NCI-H187 (cell line): ENCODE measurements at regions not wholly inside any gene's neighbourhood (a gene's known extent, or its start where the extent isn't known, plus 50 kb on each side); places are given as distances from the start of the nearest gene placed in this dataset.
"Not testable (repeated sequence)": the region's sequence is repeated elsewhere in the genome, so short reads cannot be mapped to it uniquely, and the experiment has no call there.

ENCODE experiments used
- DNase-seq, 2 experiments: peaks; one replicate each; lab custom pipeline; 2025; lab: John Stamatoyannopoulos, UW

- DNase-seq, result no peak
Observed at GRCh38 chr1:38670544-38671122, 188.9 kb downstream of the RRAGC start.

DNA sequence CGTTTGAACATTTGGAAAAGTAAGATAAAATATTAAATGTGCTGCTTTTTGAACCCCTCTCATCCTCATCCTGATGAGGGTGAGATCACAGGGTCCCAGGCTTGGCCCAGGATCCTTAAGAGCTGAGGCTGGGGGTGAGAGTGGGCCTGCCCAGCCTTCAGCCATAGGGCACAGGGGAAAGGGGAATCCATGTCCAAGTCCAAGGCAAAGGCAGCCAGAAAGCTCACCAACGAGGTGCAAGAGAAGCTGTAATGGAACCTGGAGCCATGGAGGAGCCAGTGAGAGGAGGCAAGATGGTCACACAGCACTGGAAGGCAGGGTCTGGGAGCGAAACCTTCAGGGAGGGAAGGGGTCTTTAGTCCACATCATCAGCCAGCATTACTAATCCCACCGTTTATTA lies 191.9 kb downstream of the RRAGC start:
- no peak for DNase-seq

DNA sequence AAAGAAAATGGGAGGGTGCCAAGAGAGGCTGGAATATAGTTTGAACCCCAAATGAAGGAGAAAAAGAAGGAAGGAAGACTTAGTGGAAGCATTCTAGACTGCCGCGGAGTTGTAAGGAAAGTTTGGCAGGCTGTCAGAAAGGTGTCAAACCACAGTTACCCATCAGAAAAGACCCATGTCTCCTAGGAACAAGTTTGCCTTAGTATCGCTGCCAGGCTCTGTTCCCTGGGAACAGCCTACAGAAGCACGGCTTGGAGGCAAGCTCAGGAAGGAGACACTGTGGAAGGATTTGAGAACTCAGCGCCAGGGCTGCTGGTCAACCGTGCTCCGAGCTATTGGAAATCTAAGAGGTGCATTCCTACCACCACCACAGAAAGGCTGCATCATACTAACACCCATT lies 197.4 kb downstream of the RRAGC start:
- no peak for DNase-seq

- DNase-seq, result no peak
Observed at GRCh38 chr1:38658883-38659282, 200.7 kb downstream of the RRAGC start.

GRCh38 chr1:38657873-38658272 lies 201.7 kb downstream of the RRAGC start:
- DNase-seq, result no peak

GRCh38 chr1:38657207-38657840 lies 202.2 kb downstream of the RRAGC start:
- DNase-seq, result no peak

GRCh38 chr1:38656726-38657125 lies 202.8 kb downstream of the RRAGC start:
- no peak for DNase-seq

DNA sequence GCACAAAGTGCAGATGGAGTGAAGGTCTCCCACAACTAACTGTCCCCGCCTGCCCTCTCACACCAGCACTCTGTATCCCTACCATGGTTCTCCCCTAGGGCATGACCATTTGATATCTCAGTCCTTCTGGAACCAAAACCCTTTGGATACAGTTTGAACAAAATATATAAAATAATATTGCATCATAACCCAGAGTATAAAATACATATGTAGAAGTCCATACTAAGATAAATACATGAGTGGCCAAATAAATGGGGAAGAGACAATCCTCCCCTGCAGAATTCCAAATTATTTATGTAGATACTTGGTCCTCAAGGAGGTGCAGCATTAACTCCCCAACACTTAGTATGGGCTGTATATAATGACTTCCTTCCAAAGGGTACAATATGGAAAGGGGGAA lies 207.4 kb downstream of the RRAGC start:
- no peak for DNase-seq

DNA sequence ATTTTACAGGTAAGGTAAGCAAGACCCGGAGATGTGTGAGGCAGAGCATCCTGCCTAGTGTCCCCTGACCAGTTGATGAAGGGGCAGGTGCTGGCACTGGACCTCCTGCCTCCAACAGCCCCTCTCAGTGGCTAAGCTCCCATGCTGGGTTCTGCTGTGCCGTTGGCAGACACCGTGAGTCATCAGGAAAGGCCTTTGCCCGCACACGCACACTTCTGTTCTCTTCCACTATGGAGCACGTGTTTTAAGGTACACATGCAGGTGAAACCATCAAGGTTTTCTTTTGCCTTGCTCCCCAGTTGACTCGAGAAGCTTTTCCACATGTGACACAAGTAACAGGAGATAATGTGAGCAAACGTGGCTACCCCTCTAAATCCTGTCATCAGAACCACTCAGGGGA lies 207.9 kb downstream of the RRAGC start:
- no peak for DNase-seq

GRCh38 chr1:38648417-38648816 lies 211.2 kb downstream of the RRAGC start:
- DNase-seq, result no peak

DNA sequence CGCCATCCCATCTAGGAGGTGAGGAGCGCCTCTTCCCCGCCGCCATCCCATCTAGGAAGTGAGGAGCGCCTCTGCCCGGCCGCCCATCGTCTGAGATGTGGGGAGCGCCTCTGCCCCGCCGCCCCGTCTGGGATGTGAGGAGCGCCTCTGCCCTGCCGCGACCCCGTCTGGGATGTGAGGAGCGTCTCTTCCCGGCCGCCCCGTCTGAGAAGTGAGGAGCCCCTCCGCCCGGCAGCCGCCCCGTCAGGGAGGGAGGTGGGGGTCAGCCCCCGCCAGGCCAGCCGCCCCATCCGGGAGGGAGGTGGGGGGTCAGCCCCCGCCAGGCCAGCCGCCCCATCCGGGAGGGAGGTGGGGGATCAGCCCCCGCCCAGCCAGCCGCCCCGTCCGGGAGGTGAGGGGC lies 212.2 kb downstream of the RRAGC start:
- DNase-seq, result not testable (repeated sequence)

DNA sequence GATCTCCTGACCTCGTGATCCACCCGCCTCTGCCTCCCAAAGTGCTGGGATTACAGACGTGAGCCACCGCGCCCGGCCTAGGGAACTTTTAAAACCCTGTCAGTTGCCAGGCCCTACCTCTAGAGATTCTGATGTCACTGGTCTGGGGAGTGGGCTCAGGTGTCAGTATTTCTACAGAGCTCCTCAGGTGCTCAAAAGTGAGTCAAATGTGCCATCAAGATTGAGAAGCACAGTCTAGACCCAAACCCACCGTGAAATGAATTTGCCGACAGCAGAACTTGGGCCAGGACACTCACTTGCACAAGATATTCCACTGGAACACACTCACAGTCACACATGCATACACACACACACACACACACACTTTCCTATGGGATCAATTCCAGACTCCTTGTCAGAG lies 215.5 kb downstream of the RRAGC start:
- DNase-seq, result no peak

- no peak for DNase-seq
Observed at GRCh38 chr1:38641661-38642060, 217.9 kb downstream of the RRAGC start.

GRCh38 chr1:38640371-38640770 lies 219.2 kb downstream of the RRAGC start:
- DNase-seq, result no peak

DNA sequence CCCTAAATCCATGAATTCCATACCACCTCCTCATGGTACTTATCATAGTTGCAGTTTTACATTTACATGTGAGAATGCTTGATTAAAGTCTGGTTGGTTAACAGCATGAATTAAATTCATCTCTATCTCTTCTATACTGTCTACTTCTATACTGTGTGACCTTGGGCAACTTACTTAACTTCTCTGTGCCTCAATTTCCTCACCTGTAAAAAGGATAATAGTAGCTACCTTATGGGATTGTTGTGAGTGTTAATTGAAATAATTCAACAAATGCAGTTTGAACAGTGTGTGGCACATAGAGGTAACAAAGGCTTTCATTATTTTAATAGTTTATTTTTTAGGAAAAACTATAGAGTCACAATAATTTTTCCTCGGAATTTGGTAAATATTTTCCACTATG lies 231.3 kb downstream of the RRAGC start:
- no peak for DNase-seq

DNA sequence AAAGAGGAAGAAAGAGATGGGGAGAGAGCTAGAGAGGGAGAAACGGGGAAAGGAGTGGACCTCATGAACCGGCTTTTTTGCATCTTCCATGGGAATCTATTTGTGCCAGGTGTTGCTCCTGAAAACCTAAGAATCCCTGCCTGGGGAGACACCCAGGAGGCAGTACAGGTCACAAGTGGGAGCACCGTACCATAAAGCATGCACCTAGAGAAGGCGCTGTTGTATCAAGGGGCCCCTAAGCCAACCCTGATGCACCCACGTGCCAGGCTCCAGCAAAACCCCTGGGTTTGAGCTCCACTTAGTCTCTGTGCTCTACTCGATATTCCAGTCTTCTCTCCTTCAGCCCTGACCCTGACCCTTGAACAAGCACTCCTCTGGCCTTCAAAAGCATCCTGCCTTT lies 233.6 kb downstream of the RRAGC start:
- no peak for DNase-seq

DNA sequence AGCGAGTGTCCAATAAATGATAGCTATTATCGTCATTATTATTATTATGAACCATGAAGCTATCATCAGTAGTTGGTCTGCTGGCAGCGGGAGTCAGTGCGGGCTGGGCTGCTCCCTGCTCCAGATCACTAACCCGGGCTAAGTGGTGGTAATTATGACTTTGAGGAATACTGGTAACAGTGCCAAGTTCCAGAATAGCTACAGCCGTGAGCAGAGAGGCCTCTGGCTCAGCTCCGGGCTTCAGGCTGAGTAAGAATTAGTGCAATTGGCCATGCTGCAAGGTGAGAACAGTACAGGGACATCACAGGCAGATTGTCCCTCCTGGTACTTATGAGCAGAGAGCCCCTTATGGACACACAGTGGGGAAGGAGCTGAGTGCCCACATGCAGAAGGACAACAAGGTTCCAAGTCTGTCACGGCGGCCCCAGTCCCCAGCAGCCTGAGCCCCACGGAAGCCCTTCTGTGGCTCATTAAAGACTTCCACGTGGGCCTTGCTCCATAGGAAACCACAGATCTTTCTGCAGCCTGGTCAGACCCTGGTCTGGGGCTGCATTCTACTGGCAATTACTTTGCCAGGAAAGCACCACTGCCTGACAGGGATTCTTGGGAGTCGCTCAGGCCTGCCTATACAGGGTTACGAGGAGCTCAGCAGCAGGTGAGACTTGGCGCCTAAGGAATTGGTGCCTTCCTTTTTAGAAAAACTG lies 235.1 kb downstream of the RRAGC start:
- no peak for DNase-seq

DNA sequence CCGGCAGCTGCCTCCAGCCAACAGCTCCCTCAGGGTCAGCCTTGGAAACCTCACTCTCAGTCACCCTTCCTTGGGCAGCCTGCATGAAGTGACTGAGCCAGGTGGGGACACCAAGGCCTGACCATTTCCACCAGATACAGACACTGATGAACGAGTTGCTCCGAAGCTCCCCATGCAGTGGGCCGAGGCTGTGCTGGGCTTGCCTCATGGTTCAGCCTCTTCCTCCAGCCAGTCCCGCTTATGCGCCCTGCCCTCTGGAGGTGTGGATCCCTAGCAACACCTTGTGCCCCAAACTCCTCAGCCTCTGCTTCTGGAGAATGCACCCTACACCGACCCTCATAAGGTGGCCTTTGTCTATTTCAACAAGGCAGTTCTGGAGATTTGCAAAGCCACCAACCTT lies 236.0 kb downstream of the RRAGC start:
- DNase-seq, result no peak

GRCh38 chr1:38622197-38622596 lies 237.4 kb downstream of the RRAGC start:
- DNase-seq, result no peak

GRCh38 chr1:38616846-38617245 lies 242.7 kb downstream of the RRAGC start:
- DNase-seq, result no peak

- DNase-seq, result no peak
Observed at GRCh38 chr1:38615680-38616079, 243.9 kb downstream of the RRAGC start.

- no peak for DNase-seq
Observed at GRCh38 chr1:38614861-38615260, 244.7 kb downstream of the RRAGC start.

GRCh38 chr1:38613996-38614395 lies 245.6 kb downstream of the RRAGC start:
- no peak for DNase-seq

DNA sequence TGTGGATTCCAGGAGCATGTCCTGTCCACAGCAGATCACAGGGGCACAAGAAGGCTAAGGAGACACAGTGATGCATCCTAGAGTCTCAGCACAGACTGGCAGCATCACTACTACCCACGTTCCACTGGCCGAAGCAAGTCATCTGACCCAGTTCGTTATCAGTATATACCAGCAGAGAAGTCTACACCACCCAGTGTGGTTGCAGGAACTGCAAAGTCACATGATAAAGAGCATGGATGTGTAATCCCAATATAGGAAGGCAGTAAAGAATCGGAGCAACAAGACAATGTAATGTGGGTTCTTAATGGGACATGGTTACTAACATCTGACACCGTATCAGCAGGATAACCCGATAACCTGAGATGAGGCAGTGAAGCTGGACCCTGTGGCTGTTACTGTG lies 246.6 kb downstream of the RRAGC start:
- DNase-seq, result no peak
